SK-N-SH (cell line): ENCODE measurements at regions not wholly inside any gene's neighbourhood (a gene's known extent, or its start where the extent isn't known, plus 50 kb on each side); places are given as distances from the start of the nearest gene placed in this dataset.

Experiments used
- CTCF ChIA-PET: fragments of 300-600, 350-600 bp; formaldehyde crosslinking; extraction: SDS; loops from one replicate; lab custom pipeline; 2021; lab: Yijun Ruan, JAX
- POLR2A ChIA-PET: fragments of 350-600 bp; sonication (Branson Sonifier 250); formaldehyde crosslinking; extraction: SDS; loops from one replicate; lab custom pipeline; 2020; ENCODE audit warnings: antibody characterized with exemption, inconsistent platforms; lab: Yijun Ruan, JAX
- DNase-seq: peaks from one replicate; pipeline ENCODE4 v3.0.0; 2012
- H2AFZ ChIP-seq: fragments of 200-600 bp; sonication (generic); 2 replicates; pipeline ENCODE4 v1.8.1; 2016; ENCODE audit warnings: antibody characterized with exemption, mild to moderate bottlenecking, low read depth
- H3F3A ChIP-seq: fragments of 200-600 bp; sonication (generic); replicated peaks from 2 replicates; pipeline ENCODE3; 2016; ENCODE audit warnings: antibody characterized with exemption, mild to moderate bottlenecking; ENCODE audit not compliant: insufficient read depth
- H3K27ac ChIP-seq, 2 experiments: fragments of 200-500 bp in 1 of 2; fragments of 200-600 bp in 1 of 2; sonication (Bioruptor generic) in 1 of 2; sonication (generic), shearing (Covaris generic) in 1 of 2; 2 replicates each; pipeline versions ENCODE4 v1.5.1 to v1.6.1; 2014 to 2016; ENCODE audit warnings: low read depth in 2 of 2, inconsistent platforms in 1 of 2, low read length in 1 of 2, mild to moderate bottlenecking in 1 of 2, mixed read lengths in 1 of 2
- H3K27me3 ChIP-seq: fragments of 200-600 bp; sonication (generic), shearing (Covaris generic); 2 replicates; pipeline ENCODE4 v1.6.1; 2016; ENCODE audit warnings: mixed run types; ENCODE audit not compliant: insufficient read depth
- H3K36me3 ChIP-seq, 2 experiments: fragments of 200-500 bp in 1 of 2; fragments of 200-600 bp in 1 of 2; sonication (Bioruptor generic) in 1 of 2; sonication (generic) in 1 of 2; replicated peaks in 1 of 2; 2 replicates each; pipeline versions ENCODE3 to v1.5.1; 2014 to 2016; ENCODE audit warnings: low read length in 1 of 2, mild to moderate bottlenecking in 1 of 2; ENCODE audit not compliant: insufficient read depth in 2 of 2, control insufficient read depth in 1 of 2
- H3K4me1 ChIP-seq, 2 experiments: fragments of 200-500 bp in 1 of 2; fragments of 200-600 bp in 1 of 2; sonication (Bioruptor generic) in 1 of 2; sonication (generic), shearing (Covaris generic) in 1 of 2; 2 replicates each; pipeline versions ENCODE4 v1.5.1 to v1.6.1; 2014 to 2016; ENCODE audit warnings: low read depth in 1 of 2, low read length in 1 of 2, mixed run types in 1 of 2; ENCODE audit not compliant: insufficient read depth in 2 of 2, control insufficient read depth in 1 of 2
- H3K4me2 ChIP-seq: fragments of 200-600 bp; sonication (generic), shearing (Covaris generic); 2 replicates; pipeline ENCODE4 v1.6.1; 2017; ENCODE audit warnings: mixed run types
- H3K4me3 ChIP-seq, 2 experiments: fragments of 200-500 bp in 1 of 2; fragments of 200-600 bp in 1 of 2; sonication (Bioruptor generic) in 1 of 2; sonication (generic), shearing (Covaris generic) in 1 of 2; 2 replicates each; pipeline versions ENCODE4 v1.5.1 to v1.8.1; 2014 to 2016; ENCODE audit warnings: low read depth in 2 of 2, inconsistent platforms in 1 of 2, low read length in 1 of 2, mild to moderate bottlenecking in 1 of 2, mixed read lengths in 1 of 2, moderate library complexity in 1 of 2
- H3K79me2 ChIP-seq: fragments of 200-600 bp; sonication (generic); 2 replicates; pipeline ENCODE4 v1.8.1; 2017; ENCODE audit warnings: mild to moderate bottlenecking; ENCODE audit not compliant: insufficient read depth
- H3K9ac ChIP-seq: fragments of 200-600 bp; sonication (generic); 2 replicates; pipeline ENCODE4 v1.6.1; 2017; ENCODE audit warnings: mixed run types
- H3K9me2 ChIP-seq: fragments of 200-600 bp; sonication (generic); 2 replicates; pipeline ENCODE4 v1.6.1; 2017; ENCODE audit warnings: mixed run types
- H3K9me3 ChIP-seq: fragments of 200-600 bp; sonication (generic); 2 replicates; pipeline ENCODE4 v1.6.1; 2017; ENCODE audit warnings: mixed run types, mild to moderate bottlenecking, moderate library complexity
- H4K20me1 ChIP-seq: fragments of 200-600 bp; sonication (generic); 2 replicates; pipeline ENCODE4 v1.6.1; 2017; ENCODE audit warnings: mild to moderate bottlenecking, mixed run types; ENCODE audit not compliant: insufficient read depth
- CHD2 ChIP-seq: fragments of 150-350 bp; IDR thresholded peaks from 2 replicates; pipeline ENCODE4 v1.6.1; 2018; ENCODE audit warnings: low read length; ENCODE audit not compliant: partially characterized antibody
- EP300 ChIP-seq, 2 experiments: IDR thresholded peaks; 2 replicates each; pipeline versions ENCODE4 v1.4.0 to v1.6.1; 2012; ENCODE audit warnings: borderline replicate concordance in 1 of 2, low read depth in 1 of 2, low read length in 1 of 2
- EZH2phosphoT487 ChIP-seq: fragments of 200-600 bp; sonication (generic); IDR thresholded peaks from 2 replicates; pipeline ENCODE4 v1.6.1; 2017; ENCODE audit warnings: low read depth, mixed run types, mild to moderate bottlenecking, antibody characterized with exemption, moderate library complexity, borderline replicate concordance
- FOXJ3 ChIP-seq: sonication (generic); formaldehyde crosslinking; IDR thresholded peaks from 2 replicates; pipeline ENCODE4 v1.5.1; 2020; ENCODE audit warnings: mild to moderate bottlenecking, missing genetic modification reagents
- GATA2 ChIP-seq: sonication (generic); formaldehyde crosslinking; IDR thresholded peaks from 2 replicates; pipeline ENCODE4 v1.5.0; 2020; ENCODE audit warnings: mild to moderate bottlenecking, missing genetic modification reagents
- MEF2A ChIP-seq: IDR thresholded peaks from 2 replicates; pipeline ENCODE4 v1.4.0; 2012; ENCODE audit warnings: low read depth, borderline replicate concordance
- MXI1 ChIP-seq: IDR thresholded peaks from 2 replicates; pipeline ENCODE4 v1.6.1; 2012; ENCODE audit warnings: mild to moderate bottlenecking, low read depth, low read length, improper control_type of control experiment
- NFIC ChIP-seq: IDR thresholded peaks from 2 replicates; pipeline ENCODE4 v1.4.0; 2012; ENCODE audit warnings: borderline replicate concordance
- NRF1 ChIP-seq: IDR thresholded peaks from 2 replicates; pipeline ENCODE4 v1.6.1; 2012; ENCODE audit warnings: low read depth, mild to moderate bottlenecking, low read length
- RAD21 ChIP-seq: IDR thresholded peaks from 2 replicates; pipeline ENCODE4 v1.6.1; 2012; ENCODE audit warnings: mild to moderate bottlenecking, low read length
- SIN3A ChIP-seq: IDR thresholded peaks from 2 replicates; pipeline ENCODE4 v1.6.1; 2012; ENCODE audit warnings: low read depth, mild to moderate bottlenecking, low read length, moderate library complexity, borderline replicate concordance
- SMC3 ChIP-seq: IDR thresholded peaks from 2 replicates; pipeline ENCODE4 v1.6.1; 2012; ENCODE audit warnings: low read depth, low read length, improper control_type of control experiment
- YY1 ChIP-seq: IDR thresholded peaks from 2 replicates; pipeline ENCODE4 v1.4.0; 2012; ENCODE audit warnings: low read depth, mild to moderate bottlenecking
- WGBS: methylation state at CpG from one replicate; pipeline ENCODE4 v1.1.6; 2017; ENCODE audit warnings: low lambda C conversion rate; 5-methylcytosine and 5-hydroxymethylcytosine counted together
- TF ChIP-seq, protein P1 (sequence below): fragments of 200-600 bp; sonication (generic); IDR thresholded peaks from 2 replicates; pipeline ENCODE4 v1.6.1; 2017; ENCODE audit warnings: antibody characterized with exemption, mild to moderate bottlenecking, moderate library complexity
- TF ChIP-seq, protein P2 (sequence below): IDR thresholded peaks from 2 replicates; pipeline ENCODE4 v1.4.0; 2012; ENCODE audit warnings: low read depth, borderline replicate concordance
- TF ChIP-seq, protein P3 (sequence below): fragments of 150-350 bp; IDR thresholded peaks from 2 replicates; pipeline ENCODE4 v1.6.1; 2017; ENCODE audit warnings: antibody characterized with exemption, low read length, low read depth, borderline replicate concordance

DNA sequence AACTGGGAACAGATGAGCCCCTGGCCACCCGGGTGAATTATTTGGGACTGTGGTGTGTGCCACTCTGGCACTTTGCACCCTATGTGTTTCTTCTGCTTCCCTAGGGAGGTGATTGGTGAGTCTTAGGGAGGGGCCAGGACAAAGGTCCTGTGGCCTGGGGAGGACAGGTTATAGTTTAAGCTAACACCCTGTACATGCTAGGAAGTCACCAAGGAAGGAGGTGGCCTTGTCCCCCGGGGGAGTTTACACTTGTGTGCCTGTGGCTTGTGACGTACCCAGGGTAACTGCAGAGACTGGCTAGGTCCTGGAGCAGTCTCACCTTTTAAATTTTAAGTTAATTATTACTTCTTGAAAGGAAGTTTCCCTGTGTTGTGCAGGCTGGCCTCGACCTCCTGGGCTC lies 196.2 kb downstream of the BAMBI start:
- H3K79me2 ChIP-seq, result no peaks in the 10 kb centered on the region
- H2AFZ ChIP-seq, result no peak overlapping the region
- H4K20me1 ChIP-seq, result no peaks in the 10 kb centered on the region
- POLR2A ChIA-PET, result no interaction called here
- no peak for DNase-seq
- no peaks in the 10 kb centered on the region for H3K9me3 ChIP-seq
- H3K27me3 ChIP-seq, result no peaks in the 10 kb centered on the region
- no peak overlapping the region for H3K4me2 ChIP-seq
- no peak overlapping the region for H3K27ac ChIP-seq
- no peaks in the 10 kb centered on the region for H3K9me2 ChIP-seq
- no peak overlapping the region for H3K9ac ChIP-seq
- H3K36me3 ChIP-seq, result no peaks in the 10 kb centered on the region
- H3K4me1 ChIP-seq, result peaks cover 2 to 10% of the 10 kb centered on the region in 2 experiments; a peak in 2 of 4 replicates
- no peak overlapping the region for H3K4me3 ChIP-seq
- no peaks in the 10 kb centered on the region for H3F3A ChIP-seq
- no peak for TF ChIP-seq FOXJ3 (CRISPR knock-in tag)
- no peak for TF ChIP-seq EP300 (IDR thresholded peaks at IDR 0.05; ENCODE audit: borderline replicate concordance in 1 of 2, low read depth in 1 of 2, low read length in 1 of 2)
- TF ChIP-seq, protein P1, sequence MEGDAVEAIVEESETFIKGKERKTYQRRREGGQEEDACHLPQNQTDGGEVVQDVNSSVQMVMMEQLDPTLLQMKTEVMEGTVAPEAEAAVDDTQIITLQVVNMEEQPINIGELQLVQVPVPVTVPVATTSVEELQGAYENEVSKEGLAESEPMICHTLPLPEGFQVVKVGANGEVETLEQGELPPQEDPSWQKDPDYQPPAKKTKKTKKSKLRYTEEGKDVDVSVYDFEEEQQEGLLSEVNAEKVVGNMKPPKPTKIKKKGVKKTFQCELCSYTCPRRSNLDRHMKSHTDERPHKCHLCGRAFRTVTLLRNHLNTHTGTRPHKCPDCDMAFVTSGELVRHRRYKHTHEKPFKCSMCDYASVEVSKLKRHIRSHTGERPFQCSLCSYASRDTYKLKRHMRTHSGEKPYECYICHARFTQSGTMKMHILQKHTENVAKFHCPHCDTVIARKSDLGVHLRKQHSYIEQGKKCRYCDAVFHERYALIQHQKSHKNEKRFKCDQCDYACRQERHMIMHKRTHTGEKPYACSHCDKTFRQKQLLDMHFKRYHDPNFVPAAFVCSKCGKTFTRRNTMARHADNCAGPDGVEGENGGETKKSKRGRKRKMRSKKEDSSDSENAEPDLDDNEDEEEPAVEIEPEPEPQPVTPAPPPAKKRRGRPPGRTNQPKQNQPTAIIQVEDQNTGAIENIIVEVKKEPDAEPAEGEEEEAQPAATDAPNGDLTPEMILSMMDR, result no peak
- no peak for TF ChIP-seq MXI1
- no peak for TF ChIP-seq SMC3
- no peak for TF ChIP-seq NRF1
- TF ChIP-seq NFIC, result no peak
- TF ChIP-seq RAD21, result no peak
- CTCF ChIA-PET, result no interaction called here
- WGBS, result 44% methylated on average over 4 of the region's 4 CpGs

DNA sequence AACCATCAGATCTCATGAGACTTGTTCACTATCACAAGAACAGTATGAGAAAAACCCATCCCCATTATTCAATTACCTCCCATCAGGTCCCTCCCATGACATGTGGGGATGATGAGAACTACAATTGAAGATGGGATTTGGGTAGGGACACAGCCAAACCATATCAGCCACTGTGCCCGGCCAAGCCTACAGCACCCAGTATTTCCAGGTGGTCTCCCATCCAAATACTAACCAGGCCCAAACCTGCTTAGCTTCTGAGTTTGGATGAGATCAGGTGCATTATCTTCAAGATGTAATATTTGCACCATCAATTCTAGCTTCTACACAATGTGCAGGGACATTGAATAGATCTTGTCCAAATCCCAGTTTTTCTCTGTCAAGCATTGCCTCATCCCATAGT lies 196.9 kb downstream of the BAMBI start:
- no peak overlapping the region for H3K4me2 ChIP-seq
- H3K9me2 ChIP-seq, result no peaks in the 10 kb centered on the region
- ChIA-PET POLR2A (no interaction called here), CTCF (interaction anchor here (1.4 kb wide), 1 partner anchor 14 kb away, joined by 4 read pairs; no protein-coding TSS in a partner anchor)
- H3K79me2 ChIP-seq, result no peaks in the 10 kb centered on the region
- H3K27ac ChIP-seq, result no peak overlapping the region
- H3K4me1 ChIP-seq, result peaks cover 2 to 10% of the 10 kb centered on the region in 2 experiments; a peak in 2 of 4 replicates
- H3K9ac ChIP-seq, result no peak overlapping the region
- H3K9me3 ChIP-seq, result no peaks in the 10 kb centered on the region
- DNase-seq, result no peak
- H4K20me1 ChIP-seq, result no peaks in the 10 kb centered on the region
- H3K4me3 ChIP-seq, result no peak overlapping the region
- no peaks in the 10 kb centered on the region for H3K27me3 ChIP-seq
- TF ChIP-seq GATA2 (CRISPR knock-in tag), result no peak
- TF ChIP-seq, all 33 proteins: peak for 0
- Histone ChIP-seq H3K36me3 (no peaks in the 10 kb centered on the region), H2AFZ (no peak overlapping the region), H3F3A (no peaks in the 10 kb centered on the region)
- no CpG with 5 or more reads among the region's 1 CpG for WGBS

DNA sequence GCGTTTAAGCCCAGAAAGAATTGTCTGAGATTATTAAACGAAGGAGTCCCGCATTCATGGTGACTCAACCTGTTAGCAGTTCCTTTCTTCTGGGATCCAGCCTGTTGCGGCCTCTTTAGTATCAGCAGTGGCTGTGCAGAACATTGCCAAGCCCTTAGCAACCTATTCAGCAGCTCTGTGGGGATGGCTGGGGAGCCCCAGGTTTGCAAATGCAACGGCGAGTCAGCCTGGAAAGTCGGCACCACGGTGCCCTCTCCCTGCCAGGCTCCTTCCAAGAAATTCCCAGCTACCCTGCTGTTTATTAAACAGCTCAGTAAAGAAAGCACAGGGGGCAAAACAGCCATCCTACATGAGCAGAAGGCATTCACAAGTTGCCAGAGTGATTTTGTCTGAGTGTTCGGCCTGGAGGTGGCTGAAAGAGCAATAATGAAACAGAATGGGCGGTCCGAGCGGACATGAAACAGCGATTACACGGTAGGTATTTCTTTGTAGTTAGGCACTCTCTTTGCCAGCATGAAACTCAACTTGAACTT lies 198.3 kb downstream of the BAMBI start:
- Histone ChIP-seq H3K9ac (no peak overlapping the region), H3K4me1 (peaks cover 2 to 10% of the 10 kb centered on the region in 2 experiments; a peak in 2 of 4 replicates), H3K36me3 (no peaks in the 10 kb centered on the region), H3K27ac (no peak overlapping the region), H2AFZ (no peak overlapping the region), H3K4me2 (0 out of 2 replicates have a peak overlapping the region, but pooled peaks have one; percentile 4), H3F3A (no peaks in the 10 kb centered on the region), H3K9me2 (no peaks in the 10 kb centered on the region), H4K20me1 (no peaks in the 10 kb centered on the region), H3K9me3 (no peaks in the 10 kb centered on the region), H3K27me3 (no peaks in the 10 kb centered on the region), H3K79me2 (no peaks in the 10 kb centered on the region), H3K4me3 (no peak overlapping the region)
- ChIA-PET CTCF (interaction anchor here (1.2 to 1.4 kb wide), 3 partner anchors 14 to 211 kb away, joined by 3 to 4 read pairs (median 4); no protein-coding TSS in a partner anchor), POLR2A (no interaction called here)
- DNase-seq, result no peak
- WGBS, result 57% methylated on average over 14 of the region's 14 CpGs
- TF ChIP-seq FOXJ3 (CRISPR knock-in tag) (no peak), EZH2phosphoT487 (no peak), YY1 (no peak), MEF2A (no peak), CHD2 (no peak), RAD21 (no peak), SIN3A (no peak)
- TF ChIP-seq, protein P2, sequence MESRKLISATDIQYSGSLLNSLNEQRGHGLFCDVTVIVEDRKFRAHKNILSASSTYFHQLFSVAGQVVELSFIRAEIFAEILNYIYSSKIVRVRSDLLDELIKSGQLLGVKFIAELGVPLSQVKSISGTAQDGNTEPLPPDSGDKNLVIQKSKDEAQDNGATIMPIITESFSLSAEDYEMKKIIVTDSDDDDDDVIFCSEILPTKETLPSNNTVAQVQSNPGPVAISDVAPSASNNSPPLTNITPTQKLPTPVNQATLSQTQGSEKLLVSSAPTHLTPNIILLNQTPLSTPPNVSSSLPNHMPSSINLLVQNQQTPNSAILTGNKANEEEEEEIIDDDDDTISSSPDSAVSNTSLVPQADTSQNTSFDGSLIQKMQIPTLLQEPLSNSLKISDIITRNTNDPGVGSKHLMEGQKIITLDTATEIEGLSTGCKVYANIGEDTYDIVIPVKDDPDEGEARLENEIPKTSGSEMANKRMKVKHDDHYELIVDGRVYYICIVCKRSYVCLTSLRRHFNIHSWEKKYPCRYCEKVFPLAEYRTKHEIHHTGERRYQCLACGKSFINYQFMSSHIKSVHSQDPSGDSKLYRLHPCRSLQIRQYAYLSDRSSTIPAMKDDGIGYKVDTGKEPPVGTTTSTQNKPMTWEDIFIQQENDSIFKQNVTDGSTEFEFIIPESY, result no peak
- TF ChIP-seq, protein P3, sequence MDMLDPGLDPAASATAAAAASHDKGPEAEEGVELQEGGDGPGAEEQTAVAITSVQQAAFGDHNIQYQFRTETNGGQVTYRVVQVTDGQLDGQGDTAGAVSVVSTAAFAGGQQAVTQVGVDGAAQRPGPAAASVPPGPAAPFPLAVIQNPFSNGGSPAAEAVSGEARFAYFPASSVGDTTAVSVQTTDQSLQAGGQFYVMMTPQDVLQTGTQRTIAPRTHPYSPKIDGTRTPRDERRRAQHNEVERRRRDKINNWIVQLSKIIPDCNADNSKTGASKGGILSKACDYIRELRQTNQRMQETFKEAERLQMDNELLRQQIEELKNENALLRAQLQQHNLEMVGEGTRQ, result no peak
